ENCODE measurements at regions not wholly inside any gene's neighbourhood (a gene's known extent, or its start where the extent isn't known, plus 50 kb on each side); places are given as distances from the start of the nearest gene placed in this dataset.

DNA sequence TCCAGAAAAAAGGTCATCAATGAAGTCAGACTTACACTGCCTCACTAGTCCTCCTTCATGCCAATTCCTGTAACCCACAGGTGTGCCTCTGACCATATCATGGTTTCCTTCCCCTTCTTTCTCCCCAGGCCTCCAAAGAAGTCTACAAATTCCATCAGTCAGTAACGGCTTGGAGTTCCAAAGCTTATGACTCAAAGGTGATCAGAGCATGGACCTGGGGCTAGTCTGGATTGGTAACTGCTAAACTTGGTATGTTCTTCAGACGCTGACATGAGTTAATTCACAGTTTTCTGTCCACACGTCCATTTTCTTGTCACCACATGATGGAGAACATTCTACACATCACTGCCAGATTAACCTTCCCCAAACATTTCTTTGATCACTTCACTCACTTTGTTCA, 560.4 kb downstream of the ETNK1 start:
- no peak for DNase-seq (ENCODE audit: low read depth)

DNA sequence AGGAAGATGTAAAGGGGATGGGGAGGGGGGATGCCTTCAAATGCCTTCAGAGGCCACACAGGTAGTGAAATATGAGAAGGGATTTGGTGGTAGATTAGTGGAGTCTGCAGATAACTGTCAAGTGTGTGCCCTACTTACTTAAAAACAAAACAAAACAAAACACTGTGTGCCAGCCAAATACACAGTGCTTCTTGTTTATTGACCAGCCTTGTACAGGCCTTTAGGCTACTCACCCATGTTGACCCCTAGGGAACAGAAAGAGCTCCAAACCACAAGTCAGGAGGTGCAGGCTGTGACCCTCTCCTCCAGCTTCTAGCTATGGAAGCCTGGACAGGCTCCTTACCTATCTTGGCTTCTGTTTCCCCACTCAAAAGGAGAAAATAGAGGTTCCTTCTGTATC, 562.0 kb downstream of the ETNK1 start:
- DNase-seq (ENCODE audit: low read depth), result no peak

GRCh38 chr12:23193552-23193951, 568.6 kb downstream of the ETNK1 start:
- DNase-seq (ENCODE audit: low read depth), result no peak

- peak; percentile 17 for DNase-seq (ENCODE audit: low read depth)
Measured at GRCh38 chr12:23197266-23197665, 572.3 kb downstream of the ETNK1 start.

GRCh38 chr12:23202728-23203127, 577.8 kb downstream of the ETNK1 start:
- DNase-seq (ENCODE audit: low read depth), result no peak

- DNase-seq (ENCODE audit: low read depth), result peak; percentile 53
Measured at GRCh38 chr12:23204933-23205778, 580.2 kb downstream of the ETNK1 start.

DNA sequence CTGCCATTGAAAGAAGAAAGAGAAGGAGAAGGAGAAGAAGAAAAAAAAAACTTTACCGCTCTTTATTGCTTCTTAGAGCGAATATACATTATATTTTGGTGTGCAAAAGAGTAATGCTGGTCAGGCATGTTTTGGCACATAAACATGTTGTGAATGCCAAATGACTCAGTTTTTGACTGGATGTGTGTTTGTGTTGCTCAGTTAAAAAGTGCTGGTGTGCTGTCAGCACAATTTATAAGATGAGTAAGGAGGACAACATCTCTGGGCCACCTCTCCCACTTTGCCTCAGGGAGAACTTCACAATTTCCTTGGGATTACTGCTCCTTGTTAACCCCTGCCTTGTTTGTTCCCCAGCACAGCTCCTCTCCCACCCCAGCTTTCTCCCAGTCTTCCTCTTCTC, 584.8 kb downstream of the ETNK1 start:
- no peak for DNase-seq (ENCODE audit: low read depth)

GRCh38 chr12:23210573-23210972, 585.6 kb downstream of the ETNK1 start:
- no peak for DNase-seq (ENCODE audit: low read depth)

- DNase-seq (ENCODE audit: low read depth), result no peak
Measured at GRCh38 chr12:23211384-23212320, 586.7 kb downstream of the ETNK1 start.

- no peak for DNase-seq (ENCODE audit: low read depth)
Measured at GRCh38 chr12:23217158-23217557, 592.2 kb downstream of the ETNK1 start.

GRCh38 chr12:23217667-23218066, 592.7 kb downstream of the ETNK1 start:
- no peak for DNase-seq (ENCODE audit: low read depth)

GRCh38 chr12:23221066-23221465, 596.1 kb downstream of the ETNK1 start:
- no peak for DNase-seq (ENCODE audit: low read depth)

- DNase-seq (ENCODE audit: low read depth), result no peak
Measured at GRCh38 chr12:23221926-23222325, 597.0 kb downstream of the ETNK1 start.

- DNase-seq (ENCODE audit: low read depth), result no peak
Measured at GRCh38 chr12:23222801-23223200, 597.8 kb downstream of the ETNK1 start.

GRCh38 chr12:23228101-23228500, 603.1 kb downstream of the ETNK1 start:
- no peak for DNase-seq (ENCODE audit: low read depth)

- no peak for DNase-seq (ENCODE audit: low read depth)
Measured at GRCh38 chr12:23230899-23231298, 605.9 kb downstream of the ETNK1 start.

- DNase-seq (ENCODE audit: low read depth), result no peak
Measured at GRCh38 chr12:23236066-23236780, 611.3 kb downstream of the ETNK1 start.

DNA sequence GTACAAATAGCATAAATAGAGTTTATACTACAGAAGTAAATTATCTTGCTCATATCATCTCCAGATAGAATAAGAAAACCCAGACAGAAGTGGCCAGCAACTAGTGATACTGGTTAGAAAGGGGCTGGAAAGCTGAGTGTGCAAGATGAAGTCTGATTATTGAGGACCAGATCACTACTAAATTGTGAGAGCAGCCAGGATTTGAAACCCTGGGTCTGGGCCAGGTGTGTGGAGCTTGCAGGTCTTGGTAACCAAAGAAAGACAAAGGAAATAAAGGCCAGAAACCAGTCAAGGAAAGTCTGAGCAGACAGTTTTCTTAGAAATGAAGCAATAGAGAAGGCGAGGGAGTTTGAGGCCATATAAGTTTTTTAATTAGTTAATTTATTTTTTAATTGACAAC, 611.8 kb downstream of the ETNK1 start:
- DNase-seq (ENCODE audit: low read depth), result no peak

- DNase-seq (ENCODE audit: low read depth), result no peak
Measured at GRCh38 chr12:23238190-23238589, 613.2 kb downstream of the ETNK1 start.

- DNase-seq (ENCODE audit: low read depth), result no peak
Measured at GRCh38 chr12:23238957-23239356, 614.0 kb downstream of the ETNK1 start.

DNA sequence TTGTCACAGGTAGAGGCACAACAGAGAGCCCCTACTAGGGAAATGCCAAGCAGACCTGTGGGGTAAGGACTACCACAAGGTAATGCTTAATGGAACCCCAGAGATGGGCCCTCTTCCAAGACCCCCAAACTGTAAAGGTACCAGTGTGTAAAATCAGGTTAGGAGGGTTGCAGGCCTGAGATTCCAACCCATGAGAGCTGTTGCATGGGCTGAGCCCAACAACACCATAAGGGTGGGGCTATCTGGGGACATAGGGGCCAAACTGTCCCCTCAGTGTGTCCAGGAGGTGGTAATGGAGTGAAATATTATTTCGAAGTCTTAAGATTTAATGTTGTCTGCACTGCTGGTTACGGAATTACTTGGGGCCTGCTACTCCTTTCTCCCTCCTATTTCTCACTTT, 620.2 kb downstream of the ETNK1 start:
- DNase-seq (ENCODE audit: low read depth), result no peak

DNA sequence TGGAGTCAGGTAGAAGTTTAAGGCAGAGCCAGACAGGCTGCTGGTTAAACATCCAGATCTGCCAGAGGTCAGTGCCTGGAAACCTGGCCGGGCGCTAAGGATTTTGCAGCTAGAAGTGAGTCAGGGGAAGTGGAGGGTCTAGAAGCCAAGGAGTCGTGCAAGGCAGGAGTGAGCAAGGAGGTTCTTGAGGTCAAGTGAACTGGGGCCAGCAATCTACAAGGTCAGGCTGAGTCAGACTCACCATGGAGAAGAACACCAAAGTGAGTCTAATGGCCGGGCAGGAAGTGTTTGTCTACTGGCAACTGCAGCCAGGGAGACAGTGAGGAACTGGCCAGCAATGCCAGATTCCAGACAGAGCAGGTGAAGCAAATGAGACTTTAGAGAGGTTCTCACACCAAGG, 628.2 kb downstream of the ETNK1 start:
- DNase-seq (ENCODE audit: low read depth), result peak; percentile 9
